GM23248 (cell line): ENCODE measurements at regions not wholly inside any gene's neighbourhood (a gene's known extent, or its start where the extent isn't known, plus 50 kb on each side); places are given as distances from the start of the nearest gene placed in this dataset.

Experiments used
- EZH2 ChIP-seq: fragments of 200-600 bp; sonication (generic); IDR thresholded peaks from 2 replicates; pipeline ENCODE4 v1.6.1; 2018; ENCODE audit warnings: antibody characterized with exemption, mild to moderate bottlenecking; ENCODE audit not compliant: insufficient read depth, poor library complexity, severe bottlenecking
- EZH2phosphoT487 ChIP-seq: fragments of 200-600 bp; sonication (generic); IDR thresholded peaks from 2 replicates; pipeline ENCODE4 v1.6.1; 2018; ENCODE audit warnings: antibody characterized with exemption, moderate library complexity, mild to moderate bottlenecking, low read depth; ENCODE audit not compliant: insufficient read depth

DNA sequence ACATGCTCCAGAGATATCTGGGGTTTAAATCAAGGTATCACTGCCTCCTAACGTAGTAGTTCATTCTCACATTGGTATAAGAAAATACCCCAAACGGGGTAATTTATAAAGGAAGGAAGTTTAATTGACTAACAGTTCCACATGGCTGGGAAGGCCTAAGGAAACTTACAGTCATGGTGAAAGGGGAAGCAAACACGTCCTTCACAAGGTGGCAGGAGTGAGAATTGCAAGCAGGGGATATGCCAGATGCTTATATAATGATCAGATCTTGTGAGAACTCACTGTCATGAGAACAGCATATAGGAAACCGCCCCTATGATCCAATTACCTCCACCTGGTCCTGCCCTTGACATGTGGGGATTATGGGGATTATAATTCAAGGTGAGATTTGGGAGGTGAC lies 1280.2 kb upstream of the C9orf72 start:
- no peak for TF ChIP-seq EZH2
- no peak for TF ChIP-seq EZH2phosphoT487
